CD4-positive, alpha-beta T cell treated with Interleukin-4 for 4 hours (primary cell): ENCODE measurements at regions not wholly inside any gene's neighbourhood (a gene's known extent, or its start where the extent isn't known, plus 50 kb on each side); places are given as distances from the start of the nearest gene placed in this dataset.
"Not testable (repeated sequence)": the region's sequence is repeated elsewhere in the genome, so short reads cannot be mapped to it uniquely, and the experiment has no call there.

Experiments
- DNase-seq: peaks from one replicate; pipeline ENCODE4 v3.0.0-alpha.2; 2020

DNA sequence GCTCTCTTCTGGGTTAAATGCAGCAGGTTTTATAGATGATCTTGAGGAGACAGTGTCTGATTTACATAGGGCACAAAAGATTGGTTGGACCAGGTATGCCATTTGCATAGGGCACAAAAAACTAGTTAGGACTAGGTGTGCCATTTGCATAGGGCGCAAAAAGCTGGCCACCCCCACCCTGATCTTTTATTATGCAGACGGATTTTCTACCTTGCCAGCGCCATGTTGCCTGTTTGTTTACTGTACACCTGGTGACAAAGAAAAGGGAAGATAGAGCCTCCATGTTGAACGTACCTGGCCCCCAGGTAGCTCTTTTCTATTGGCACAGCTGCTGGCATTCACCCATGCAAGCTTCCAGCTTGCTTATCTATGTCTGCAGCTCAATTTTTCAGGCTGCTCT, 790.4 kb downstream of the TTLL7 start:
- not testable (repeated sequence) for DNase-seq

DNA sequence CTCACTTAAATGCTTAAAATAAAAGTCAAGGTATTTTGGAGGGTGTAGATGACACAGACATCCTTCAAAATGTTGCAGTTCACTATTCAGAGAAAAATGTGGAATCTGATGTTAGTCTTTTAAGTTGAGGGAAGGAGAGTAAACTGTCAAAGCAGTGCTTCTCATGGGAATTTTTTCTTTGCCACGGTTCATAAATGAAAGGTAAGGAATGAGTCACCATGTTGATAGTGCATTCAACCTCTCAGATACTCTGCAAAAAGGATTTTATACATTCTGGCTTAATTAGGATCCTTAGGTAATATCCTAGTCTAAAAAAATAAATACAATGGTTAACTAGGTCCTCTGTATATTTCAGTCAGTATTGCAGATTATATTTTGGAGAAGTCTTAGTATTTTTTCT, 804.3 kb downstream of the TTLL7 start:
- DNase-seq, result not testable (repeated sequence)

GRCh38 chr1:83182033-83182728, 816.8 kb downstream of the TTLL7 start:
- DNase-seq, result not testable (repeated sequence)

DNA sequence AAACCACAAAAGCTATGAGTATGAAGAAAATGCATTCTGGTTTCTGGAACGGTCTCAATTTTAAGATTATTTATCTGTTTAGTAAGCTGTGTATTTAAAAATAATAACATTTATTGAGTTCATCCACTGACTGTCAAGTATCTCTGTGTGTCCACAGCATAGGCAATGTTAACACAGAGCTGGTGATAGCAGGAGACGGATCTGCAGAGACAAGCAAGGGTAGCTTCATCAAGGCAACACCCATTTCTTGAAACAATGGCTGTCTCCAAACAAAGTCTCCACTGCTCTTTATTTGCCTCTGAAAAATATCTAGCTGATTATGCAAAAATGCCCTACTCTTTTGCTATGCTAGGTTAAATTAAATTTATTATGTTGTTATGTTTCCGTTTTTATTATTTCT, 818.3 kb downstream of the TTLL7 start:
- not testable (repeated sequence) for DNase-seq

DNA sequence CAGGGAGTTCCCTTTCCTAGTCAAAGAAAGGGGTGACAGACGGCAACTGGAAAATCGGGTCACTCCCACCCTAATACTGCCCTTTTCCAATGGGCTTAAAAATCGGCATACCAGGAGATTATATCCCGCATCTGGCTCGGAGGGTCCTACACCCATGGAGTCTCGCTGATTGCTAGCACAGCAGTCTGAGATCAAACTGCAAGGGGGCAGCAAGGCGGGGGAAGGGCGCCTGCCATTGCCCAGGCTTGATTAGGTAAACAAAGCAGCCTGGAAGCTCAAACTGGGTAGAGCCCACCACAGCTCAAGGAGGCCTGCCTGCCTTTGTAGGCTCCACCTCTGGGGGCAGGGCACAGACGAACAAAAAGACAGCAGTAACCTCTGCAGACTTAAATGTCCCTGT, 831.3 kb downstream of the TTLL7 start:
- DNase-seq, result not testable (repeated sequence)

- not testable (repeated sequence) for DNase-seq
Observed at GRCh38 chr1:83163879-83164475, 835.0 kb downstream of the TTLL7 start.

GRCh38 chr1:83158924-83159323, 840.0 kb downstream of the TTLL7 start:
- not testable (repeated sequence) for DNase-seq

DNA sequence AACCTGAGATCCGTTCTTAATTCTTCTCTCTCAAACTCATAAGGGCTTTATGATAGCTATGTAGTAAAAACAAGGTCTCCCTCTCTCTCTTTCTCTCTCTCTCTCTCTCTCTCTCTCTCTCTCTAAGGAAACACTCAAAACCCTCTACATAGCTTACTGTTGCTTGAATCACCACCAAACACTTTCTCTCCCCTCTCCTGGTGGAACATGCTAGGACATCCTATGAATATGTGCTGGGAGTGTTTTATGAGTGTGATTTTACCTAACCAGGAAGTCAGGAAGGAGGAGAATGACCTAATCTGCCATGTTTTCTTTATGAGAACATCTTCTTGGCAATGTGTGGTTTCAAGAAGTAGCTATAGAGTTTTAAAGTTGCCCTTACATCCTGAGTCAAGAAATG, 844.6 kb downstream of the TTLL7 start:
- not testable (repeated sequence) for DNase-seq

DNA sequence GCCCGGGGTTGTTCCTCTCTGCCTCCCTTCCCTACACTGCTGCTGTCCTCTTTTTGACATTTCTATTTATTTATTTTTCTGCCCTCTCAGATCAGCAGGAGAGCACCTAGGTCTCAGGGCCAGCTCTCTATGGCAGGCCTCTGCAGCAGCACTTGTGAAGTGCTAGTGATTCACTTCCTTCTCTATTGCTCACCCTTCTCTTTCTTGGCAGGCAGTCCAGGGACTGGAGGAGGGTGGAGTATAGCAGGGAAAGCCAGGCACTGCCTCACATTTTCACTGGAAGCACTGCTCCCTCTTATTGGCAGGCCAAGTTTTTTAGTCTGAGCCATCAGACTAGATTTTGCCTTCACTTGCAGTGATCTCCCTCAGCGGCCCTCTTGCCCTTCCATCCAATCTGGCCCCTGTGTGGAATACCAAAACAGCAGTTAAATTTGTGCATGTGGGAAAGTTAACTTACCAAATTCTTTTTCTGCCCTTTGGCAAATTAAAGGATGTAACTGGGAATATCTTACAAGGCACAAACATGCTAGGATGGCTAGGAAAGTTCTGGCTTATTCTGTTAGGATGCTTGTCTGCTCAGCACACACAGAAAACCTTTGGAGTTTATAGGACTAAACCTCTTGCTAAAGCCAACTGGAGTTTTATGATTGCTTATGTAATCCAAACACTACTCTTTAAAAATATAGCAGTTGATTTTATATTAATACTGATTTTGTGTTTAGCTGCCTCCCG, 847.6 kb downstream of the TTLL7 start:
- DNase-seq, result not testable (repeated sequence)

DNA sequence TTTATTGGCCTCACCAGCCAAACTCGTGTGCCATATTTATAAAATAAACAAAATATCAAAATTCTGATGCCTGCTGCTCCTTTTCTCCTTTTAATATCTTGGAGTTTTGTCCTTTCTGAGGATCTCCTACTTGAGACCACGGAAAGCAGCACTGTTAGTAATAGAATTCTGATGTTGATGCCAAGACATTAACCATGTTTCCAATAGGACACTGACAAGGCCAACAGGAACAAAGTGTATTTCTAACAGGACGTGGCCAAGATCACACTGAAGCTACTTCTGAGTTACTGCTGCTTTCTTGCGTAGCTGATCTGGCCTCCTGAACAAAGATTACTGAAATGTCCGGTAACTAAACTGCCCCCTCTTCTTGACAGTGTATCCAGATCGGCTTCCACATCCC, 848.5 kb downstream of the TTLL7 start:
- DNase-seq, result not testable (repeated sequence)

DNA sequence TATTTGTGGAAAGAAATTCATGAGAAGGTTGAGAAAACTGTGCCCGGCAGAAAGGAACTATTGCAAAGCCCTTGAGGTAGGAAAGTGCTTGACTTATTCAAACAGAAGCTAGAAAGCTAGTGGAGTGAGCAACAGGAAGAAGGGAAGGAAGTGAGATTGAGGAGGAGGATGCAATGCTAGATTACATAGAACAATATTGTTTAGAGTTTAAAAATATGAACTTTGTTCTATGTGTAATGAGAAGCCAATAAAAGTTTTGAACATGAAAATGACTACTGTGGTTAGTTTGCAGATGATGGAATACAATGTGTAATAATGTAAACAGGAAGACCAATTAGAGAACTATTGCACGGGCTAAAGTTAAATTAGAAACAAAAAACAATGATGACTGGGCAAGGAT, 853.1 kb downstream of the TTLL7 start:
- DNase-seq, result not testable (repeated sequence)

- DNase-seq, result not testable (repeated sequence)
Observed at GRCh38 chr1:83142802-83143201, 856.1 kb downstream of the TTLL7 start.

DNA sequence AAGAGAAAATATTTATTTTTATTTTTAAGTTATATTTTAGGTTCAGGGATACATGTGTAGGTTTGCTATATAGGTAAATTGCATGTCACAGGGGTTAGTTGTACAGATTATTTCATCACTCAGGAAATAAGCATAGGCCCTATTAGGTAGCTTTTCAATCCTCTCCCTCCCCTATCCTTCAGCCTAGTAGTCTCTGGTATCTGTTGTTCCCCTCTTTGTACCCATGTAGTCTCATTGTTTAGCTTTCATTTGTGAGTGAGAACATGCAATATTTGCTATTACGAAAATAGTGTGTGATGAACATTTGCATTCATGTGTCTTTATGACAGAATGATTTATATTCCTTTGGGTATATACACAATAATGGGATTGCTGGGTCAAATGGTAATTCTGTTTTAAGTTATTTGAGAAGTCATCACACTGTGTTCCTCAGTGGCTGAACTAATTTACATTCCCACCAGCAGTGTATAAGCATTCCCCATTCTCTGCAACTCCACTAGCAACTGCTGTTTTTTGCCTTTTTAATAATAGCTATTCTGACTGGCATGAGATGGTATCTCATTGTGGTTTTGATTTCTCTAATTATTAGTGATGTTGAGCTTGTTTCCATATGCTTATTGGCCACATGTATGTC, 863.3 kb downstream of the TTLL7 start:
- not testable (repeated sequence) for DNase-seq

DNA sequence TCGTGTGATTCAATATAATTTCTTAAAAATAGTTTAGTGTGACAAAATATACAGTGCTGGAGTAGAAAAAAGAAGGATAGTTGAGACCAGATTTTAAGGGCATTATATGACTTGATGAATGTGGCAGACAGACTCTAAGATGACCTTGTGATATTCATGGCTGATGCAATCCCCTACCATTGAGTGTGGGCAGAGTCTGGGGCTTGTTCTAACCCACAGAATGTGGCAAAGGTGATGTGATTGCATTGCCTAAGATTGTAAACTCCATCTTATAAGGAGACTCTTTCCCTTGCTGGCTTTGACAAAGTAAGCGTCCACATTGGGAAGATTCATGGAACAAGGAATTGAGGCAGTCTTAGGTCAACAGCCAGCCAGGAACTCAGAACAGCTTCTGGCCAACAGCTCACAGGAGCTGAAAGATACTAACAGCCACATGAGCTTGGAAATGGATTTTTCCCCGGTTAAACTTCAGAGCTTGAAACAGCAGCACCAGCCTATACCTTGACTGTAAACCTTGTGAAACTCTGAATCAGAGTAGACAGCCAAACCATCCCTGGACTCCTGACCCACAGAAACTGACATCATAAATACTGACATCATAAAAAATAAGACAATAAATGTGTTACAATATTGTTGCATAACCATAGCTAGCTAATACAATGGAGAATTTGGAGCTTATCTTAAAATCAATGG, 864.5 kb downstream of the TTLL7 start:
- not testable (repeated sequence) for DNase-seq

GRCh38 chr1:83131692-83131955, 867.3 kb downstream of the TTLL7 start:
- DNase-seq, result no peak

DNA sequence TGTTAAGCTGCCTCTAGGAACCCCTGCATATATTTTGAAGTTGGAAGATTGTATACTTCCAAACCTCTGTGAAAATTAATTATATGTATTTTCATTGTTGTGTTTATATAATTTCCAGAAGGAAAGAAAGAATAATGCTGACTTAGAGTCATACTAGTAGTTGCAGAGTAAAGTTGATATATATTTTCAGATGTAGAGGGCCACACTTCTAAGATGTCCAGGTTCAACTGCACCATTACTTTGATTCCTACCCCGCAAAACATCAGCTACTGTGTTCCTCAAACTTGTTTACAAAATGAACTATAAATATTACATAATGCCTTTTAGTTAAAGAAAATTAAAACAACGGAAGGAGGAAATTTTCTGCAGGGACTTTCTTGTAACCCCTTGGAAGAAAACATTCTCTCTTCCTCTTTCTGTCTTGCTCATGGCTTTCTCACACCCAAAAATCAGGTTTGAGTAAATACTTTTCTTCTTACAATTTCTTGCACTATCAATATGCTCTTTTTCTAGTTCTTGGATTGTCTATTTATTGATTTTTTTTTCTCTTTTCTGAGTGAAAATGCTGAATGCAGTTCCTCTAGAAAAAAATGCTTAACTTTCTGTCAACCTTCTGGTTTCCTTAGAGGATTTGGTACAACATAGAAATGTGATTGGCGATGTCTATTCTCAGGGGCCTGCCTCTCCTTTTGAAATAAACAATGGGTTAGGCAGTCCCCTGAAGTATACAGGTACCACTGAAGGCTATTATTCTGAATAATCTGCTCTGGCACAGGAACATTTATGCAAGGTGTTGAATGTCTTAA, 867.8 kb downstream of the TTLL7 start:
- DNase-seq, result no peak

GRCh38 chr1:83129107-83129506, 869.8 kb downstream of the TTLL7 start:
- no peak for DNase-seq

GRCh38 chr1:83125456-83125855, 873.5 kb downstream of the TTLL7 start:
- DNase-seq, result no peak

- DNase-seq, result no peak
Observed at GRCh38 chr1:83123019-83123418, 875.9 kb downstream of the TTLL7 start.

- DNase-seq, result no peak
Observed at GRCh38 chr1:83118472-83118871, 880.5 kb downstream of the TTLL7 start.

GRCh38 chr1:83117030-83117429, 881.9 kb downstream of the TTLL7 start:
- not testable (repeated sequence) for DNase-seq

- DNase-seq, result no peak
Observed at GRCh38 chr1:83115785-83116184, 883.1 kb downstream of the TTLL7 start.
